SU-DHL-6 (cell line): ENCODE measurements at regions not wholly inside any gene's neighbourhood (a gene's known extent, or its start where the extent isn't known, plus 50 kb on each side); places are given as distances from the start of the nearest gene placed in this dataset.

Experiments
- EZH2phosphoT487 ChIP-seq: fragments of 200-600 bp; sonication (generic), shearing (Covaris generic); conservative IDR thresholded peaks from 2 replicates; pipeline ENCODE4 v1.6.1; 2018; ENCODE audit warnings: mild to moderate bottlenecking, antibody characterized with exemption, low read length, moderate library complexity, mixed read lengths
- TF ChIP-seq, protein P1 (sequence below): fragments of 200-600 bp; sonication (generic); IDR thresholded peaks from one replicate; pipeline ENCODE4 v1.5.1; 2017; ENCODE audit warnings: antibody characterized with exemption, mild to moderate bottlenecking, low read length, moderate library complexity; ENCODE audit not compliant: insufficient read depth, poor library complexity, severe bottlenecking

DNA sequence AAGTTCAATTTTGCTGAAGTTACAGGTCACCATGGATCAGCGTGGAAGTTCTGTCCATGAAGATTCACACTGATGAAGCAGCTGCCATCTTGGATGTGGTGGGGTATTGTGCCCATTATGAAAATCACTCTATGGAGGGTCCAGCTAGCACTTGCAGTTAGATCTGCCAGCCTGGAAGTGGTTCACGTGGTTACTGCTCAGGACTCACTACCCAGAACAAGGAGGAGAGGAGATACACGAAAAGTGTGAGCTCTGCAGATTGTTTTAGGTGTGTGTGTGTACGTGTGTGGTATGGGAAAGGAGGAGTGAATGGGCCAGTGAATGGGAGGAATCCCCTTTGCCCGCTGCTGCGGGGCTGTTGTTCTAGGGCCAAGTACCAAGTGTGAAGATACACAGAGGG, 333.4 kb downstream of the MAF start:
- TF ChIP-seq, protein P1, sequence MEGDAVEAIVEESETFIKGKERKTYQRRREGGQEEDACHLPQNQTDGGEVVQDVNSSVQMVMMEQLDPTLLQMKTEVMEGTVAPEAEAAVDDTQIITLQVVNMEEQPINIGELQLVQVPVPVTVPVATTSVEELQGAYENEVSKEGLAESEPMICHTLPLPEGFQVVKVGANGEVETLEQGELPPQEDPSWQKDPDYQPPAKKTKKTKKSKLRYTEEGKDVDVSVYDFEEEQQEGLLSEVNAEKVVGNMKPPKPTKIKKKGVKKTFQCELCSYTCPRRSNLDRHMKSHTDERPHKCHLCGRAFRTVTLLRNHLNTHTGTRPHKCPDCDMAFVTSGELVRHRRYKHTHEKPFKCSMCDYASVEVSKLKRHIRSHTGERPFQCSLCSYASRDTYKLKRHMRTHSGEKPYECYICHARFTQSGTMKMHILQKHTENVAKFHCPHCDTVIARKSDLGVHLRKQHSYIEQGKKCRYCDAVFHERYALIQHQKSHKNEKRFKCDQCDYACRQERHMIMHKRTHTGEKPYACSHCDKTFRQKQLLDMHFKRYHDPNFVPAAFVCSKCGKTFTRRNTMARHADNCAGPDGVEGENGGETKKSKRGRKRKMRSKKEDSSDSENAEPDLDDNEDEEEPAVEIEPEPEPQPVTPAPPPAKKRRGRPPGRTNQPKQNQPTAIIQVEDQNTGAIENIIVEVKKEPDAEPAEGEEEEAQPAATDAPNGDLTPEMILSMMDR, result no peak
- no peak for TF ChIP-seq EZH2phosphoT487
